Large intestine (tissue), 3 donors: ENCODE measurements at regions not wholly inside any gene's neighbourhood (a gene's known extent, or its start where the extent isn't known, plus 50 kb on each side); places are given as distances from the start of the nearest gene placed in this dataset.
"Not testable (repeated sequence)": the region's sequence is repeated elsewhere in the genome, so short reads cannot be mapped to it uniquely, and the experiment has no call there.

Experiments used
- DNase-seq, 2 donors: peaks; one replicate each; pipeline versions ENCODE4 v3.0.0 to v3.0.0-alpha.2; 2013
- H3K27ac ChIP-seq: one replicate; pipeline ENCODE4 v1.5.1; 2013; ENCODE audit warnings: low read length
- H3K27me3 ChIP-seq: 2 replicates; pipeline ENCODE4 v1.6.1; 2013; ENCODE audit warnings: low read length; ENCODE audit not compliant: control insufficient read depth, insufficient read depth
- H3K36me3 ChIP-seq: 2 replicates; pipeline ENCODE4 v1.6.1; 2013; ENCODE audit warnings: low read length; ENCODE audit not compliant: control insufficient read depth, insufficient read depth
- H3K4me1 ChIP-seq: one replicate; pipeline ENCODE4 v1.6.1; 2013; ENCODE audit warnings: low read length; ENCODE audit not compliant: control insufficient read depth, insufficient read depth
- H3K4me3 ChIP-seq: one replicate; pipeline ENCODE4 v1.5.1; 2013; ENCODE audit warnings: low read length
- H3K9me3 ChIP-seq: one replicate; pipeline ENCODE4 v1.6.1; 2013; ENCODE audit warnings: mild to moderate bottlenecking, low read depth, low read length, moderate library complexity; ENCODE audit not compliant: control insufficient read depth
- WGBS: methylation state at CpG from one replicate; pipeline ENCODE4 v1.1.5; 2013; ENCODE audit warnings: low lambda C conversion rate; ENCODE audit not compliant: insufficient coverage; 5-methylcytosine and 5-hydroxymethylcytosine counted together

- DNase-seq: no peak
- no CpG with 5 or more reads among the region's 5 CpGs for WGBS
- Histone ChIP-seq H3K27ac (no peak overlapping the region), H3K4me1 (no peaks in the 10 kb centered on the region), H3K36me3 (no peaks in the 10 kb centered on the region), H3K4me3 (no peak overlapping the region), H3K27me3 (no peaks in the 10 kb centered on the region), H3K9me3 (no peaks in the 10 kb centered on the region)
Observed at GRCh38 chr7:49695971-49696370, 77.5 kb upstream of the VWC2 start.

- Histone ChIP-seq H3K36me3 (no peaks in the 10 kb centered on the region), H3K4me1 (no peaks in the 10 kb centered on the region), H3K27ac (no peak overlapping the region), H3K4me3 (no peak overlapping the region), H3K9me3 (no peaks in the 10 kb centered on the region), H3K27me3 (no peaks in the 10 kb centered on the region)
- DNase-seq: no peak
- WGBS: no CpG with 5 or more reads among the region's 13 CpGs
Observed at GRCh38 chr7:49700841-49701240, 72.6 kb upstream of the VWC2 start.

GRCh38 chr7:49702099-49702498, 71.3 kb upstream of the VWC2 start:
- Histone ChIP-seq H3K27me3 (no peaks in the 10 kb centered on the region), H3K9me3 (no peaks in the 10 kb centered on the region), H3K27ac (no peak overlapping the region), H3K4me1 (no peaks in the 10 kb centered on the region), H3K4me3 (no peak overlapping the region), H3K36me3 (no peaks in the 10 kb centered on the region)
- 60% methylated on average over 1 of the region's 2 CpGs for WGBS
- no peak for DNase-seq

GRCh38 chr7:49703337-49703736, 70.1 kb upstream of the VWC2 start:
- Histone ChIP-seq H3K4me3 (no peak overlapping the region), H3K36me3 (no peaks in the 10 kb centered on the region), H3K27ac (no peak overlapping the region), H3K4me1 (no peaks in the 10 kb centered on the region), H3K27me3 (no peaks in the 10 kb centered on the region), H3K9me3 (no peaks in the 10 kb centered on the region)
- DNase-seq: no peak
- WGBS: no CpG with 5 or more reads among the region's 4 CpGs

GRCh38 chr7:49703881-49704280, 69.6 kb upstream of the VWC2 start:
- H3K27me3 ChIP-seq: no peaks in the 10 kb centered on the region
- H3K9me3 ChIP-seq: no peaks in the 10 kb centered on the region
- H3K4me3 ChIP-seq: no peak overlapping the region
- no CpG with 5 or more reads among the region's 3 CpGs for WGBS
- no peak overlapping the region for H3K27ac ChIP-seq
- H3K4me1 ChIP-seq: no peaks in the 10 kb centered on the region
- DNase-seq: no peak
- no peaks in the 10 kb centered on the region for H3K36me3 ChIP-seq

GRCh38 chr7:49706106-49706505, 67.3 kb upstream of the VWC2 start:
- Histone ChIP-seq H3K27me3 (no peaks in the 10 kb centered on the region), H3K4me3 (no peak overlapping the region), H3K9me3 (peaks cover 3% of the 10 kb centered on the region), H3K36me3 (no peaks in the 10 kb centered on the region), H3K27ac (no peak overlapping the region), H3K4me1 (no peaks in the 10 kb centered on the region)
- no peak for DNase-seq
- 75% methylated on average over 3 of the region's 5 CpGs for WGBS

GRCh38 chr7:49707891-49708290, 65.5 kb upstream of the VWC2 start:
- Histone ChIP-seq H3K9me3 (peaks cover 7% of the 10 kb centered on the region), H3K4me3 (no peak overlapping the region), H3K27me3 (no peaks in the 10 kb centered on the region), H3K36me3 (no peaks in the 10 kb centered on the region), H3K4me1 (no peaks in the 10 kb centered on the region), H3K27ac (no peak overlapping the region)
- no peak for DNase-seq
- no CpG with 5 or more reads among the region's 3 CpGs for WGBS

GRCh38 chr7:49708590-49708989, 64.8 kb upstream of the VWC2 start:
- no peak for DNase-seq
- H3K9me3 ChIP-seq: peaks cover 7% of the 10 kb centered on the region
- no peak overlapping the region for H3K4me3 ChIP-seq
- no peaks in the 10 kb centered on the region for H3K36me3 ChIP-seq
- no CpG with 5 or more reads among the region's 5 CpGs for WGBS
- no peak overlapping the region for H3K27ac ChIP-seq
- no peaks in the 10 kb centered on the region for H3K4me1 ChIP-seq
- H3K27me3 ChIP-seq: no peaks in the 10 kb centered on the region

GRCh38 chr7:49711072-49711723, 62.2 kb upstream of the VWC2 start:
- H3K4me3 ChIP-seq, H3K36me3 ChIP-seq, DNase-seq, H3K9me3 ChIP-seq, H3K27ac ChIP-seq, H3K4me1 ChIP-seq, H3K27me3 ChIP-seq: not testable (repeated sequence)
- no CpG with 5 or more reads among the region's 28 CpGs for WGBS

GRCh38 chr7:49714182-49714581, 59.3 kb upstream of the VWC2 start:
- H3K36me3 ChIP-seq: no peaks in the 10 kb centered on the region
- no peak for DNase-seq
- no peaks in the 10 kb centered on the region for H3K27me3 ChIP-seq
- H3K4me1 ChIP-seq: no peaks in the 10 kb centered on the region
- no CpG with 5 or more reads among the region's 2 CpGs for WGBS
- no peak overlapping the region for H3K4me3 ChIP-seq
- no peak overlapping the region for H3K27ac ChIP-seq
- peaks cover 7% of the 10 kb centered on the region for H3K9me3 ChIP-seq

GRCh38 chr7:49715486-49715885, 58.0 kb upstream of the VWC2 start:
- no peak for DNase-seq
- no CpG with 5 or more reads among the region's 2 CpGs for WGBS
- Histone ChIP-seq H3K36me3 (no peaks in the 10 kb centered on the region), H3K27me3 (no peaks in the 10 kb centered on the region), H3K4me3 (no peak overlapping the region), H3K27ac (no peak overlapping the region), H3K4me1 (no peaks in the 10 kb centered on the region), H3K9me3 (peaks cover 7% of the 10 kb centered on the region)
